IMR-90 (cell line): ENCODE measurements at regions not wholly inside any gene's neighbourhood (a gene's known extent, or its start where the extent isn't known, plus 50 kb on each side); places are given as distances from the start of the nearest gene placed in this dataset.

Experiments
- ATAC-seq: fragments of 200-7000 bp; cut with Tn5 transposase; 2 replicates; pipeline ENCODE4 v1.9.1; 2020; ENCODE audit warnings: low read depth, mild to moderate bottlenecking, moderate library complexity
- BruUV-seq: library from RNA; stranded (reverse); fragments of 400-500 nt; replicated peaks from 2 replicates; lab custom pipeline; 2021; lab: Mats Ljungman, UMichigan
- CTCF ChIA-PET: fragments of 300-600 bp; formaldehyde crosslinking; extraction: SDS; loops from one replicate; lab custom pipeline; 2021; ENCODE audit warnings: antibody characterized with exemption; lab: Yijun Ruan, JAX
- POLR2A ChIA-PET: fragments of 300-600 bp; sonication (Branson Sonifier 250); formaldehyde crosslinking; loops from one replicate; lab custom pipeline; 2022; ENCODE audit warnings: antibody characterized with exemption; ENCODE audit not compliant: unreplicated experiment; lab: Charles Lee
- DNase-seq: peaks from one replicate; pipeline ENCODE4 v3.0.0; 2013
- H2AFZ ChIP-seq: replicated peaks from 2 replicates; pipeline ENCODE3; 2013; ENCODE audit warnings: low read length, mild to moderate bottlenecking; ENCODE audit not compliant: poor library complexity
- H2AK5ac ChIP-seq: 2 replicates; pipeline ENCODE4 v1.6.1; 2013; ENCODE audit warnings: low read depth, low read length, inconsistent platforms
- H2AK9ac ChIP-seq: replicated peaks from 2 replicates; pipeline ENCODE3; 2013; ENCODE audit warnings: mild to moderate bottlenecking, low read depth, low read length, moderate library complexity; ENCODE audit not compliant: poor library complexity
- H2BK120ac ChIP-seq: 2 replicates; pipeline ENCODE4 v1.6.1; 2013; ENCODE audit warnings: low read depth, low read length, inconsistent platforms
- H2BK15ac ChIP-seq: 3 replicates; pipeline ENCODE4 v1.6.1; 2013; ENCODE audit warnings: low read depth, low read length, inconsistent platforms
- H2BK20ac ChIP-seq: 2 replicates; pipeline ENCODE4 v1.6.1; 2013; ENCODE audit warnings: low read depth, mild to moderate bottlenecking, inconsistent platforms, low read length, moderate library complexity
- H2BK5ac ChIP-seq: 2 replicates; pipeline ENCODE4 v1.6.1; 2013; ENCODE audit warnings: mild to moderate bottlenecking, low read depth, low read length, inconsistent platforms; ENCODE audit not compliant: poor library complexity, severe bottlenecking
- H3K14ac ChIP-seq: replicated peaks from 2 replicates; pipeline ENCODE4 v1.6.1; 2013; ENCODE audit warnings: low read depth, low read length, inconsistent platforms
- H3K18ac ChIP-seq: 2 replicates; pipeline ENCODE4 v1.6.1; 2013; ENCODE audit warnings: low read depth, low read length, control low read depth
- H3K23ac ChIP-seq: 2 replicates; pipeline ENCODE4 v1.6.1; 2013; ENCODE audit warnings: low read depth, low read length, inconsistent platforms
- H3K27ac ChIP-seq: 2 replicates; pipeline ENCODE4 v1.5.1; 2013; ENCODE audit warnings: mild to moderate bottlenecking, control low read depth, low read length; ENCODE audit not compliant: insufficient read depth
- H3K27me3 ChIP-seq: 2 replicates; pipeline ENCODE4 v1.6.1; 2013; ENCODE audit warnings: low read length; ENCODE audit not compliant: control insufficient read depth, insufficient read depth
- H3K36me3 ChIP-seq: 2 replicates; pipeline ENCODE4 v1.6.1; 2013; ENCODE audit warnings: low read length, mixed read lengths; ENCODE audit not compliant: control insufficient read depth, insufficient read depth
- H3K4ac ChIP-seq: 2 replicates; pipeline ENCODE4 v1.6.1; 2013; ENCODE audit warnings: low read depth, low read length, inconsistent platforms
- H3K4me1 ChIP-seq: 2 replicates; pipeline ENCODE4 v1.6.1; 2013; ENCODE audit warnings: low read length, mixed read lengths; ENCODE audit not compliant: control insufficient read depth, insufficient read depth
- H3K4me2 ChIP-seq: 2 replicates; pipeline ENCODE4 v1.6.1; 2013; ENCODE audit warnings: low read depth, mild to moderate bottlenecking, control low read depth, low read length, moderate library complexity
- H3K4me3 ChIP-seq: 2 replicates; pipeline ENCODE4 v1.5.1; 2013; ENCODE audit warnings: low read depth, mild to moderate bottlenecking, control low read depth, low read length, moderate library complexity; ENCODE audit not compliant: insufficient read depth
- H3K56ac ChIP-seq: 2 replicates; pipeline ENCODE4 v1.6.1; 2013; ENCODE audit warnings: low read length, inconsistent platforms; ENCODE audit not compliant: insufficient read depth; ENCODE audit errors: extremely low read depth
- H3K79me1 ChIP-seq, 2 experiments: 2 replicates each; pipeline ENCODE4 v1.6.1; 2013; ENCODE audit warnings: low read length in 2 of 2, inconsistent platforms in 1 of 2, low read depth in 1 of 2
- H3K9ac ChIP-seq: 2 replicates; pipeline ENCODE4 v1.6.1; 2013; ENCODE audit warnings: low read depth, low read length, control low read depth
- H3K9me1 ChIP-seq: 2 replicates; pipeline ENCODE4 v1.6.1; 2013; ENCODE audit warnings: low read length, inconsistent platforms; ENCODE audit not compliant: insufficient read depth
- H3K9me3 ChIP-seq: 2 replicates; pipeline ENCODE4 v1.6.1; 2013; ENCODE audit warnings: low read length; ENCODE audit not compliant: control insufficient read depth, insufficient read depth
- H4K20me1 ChIP-seq: 2 replicates; pipeline ENCODE4 v1.6.1; 2013; ENCODE audit warnings: low read length, inconsistent platforms; ENCODE audit not compliant: insufficient read depth
- H4K5ac ChIP-seq: 2 replicates; pipeline ENCODE4 v1.6.1; 2013; ENCODE audit warnings: mild to moderate bottlenecking, low read depth, low read length, control low read depth
- H4K8ac ChIP-seq, 2 experiments: 2 replicates each; pipeline ENCODE4 v1.6.1; 2013; ENCODE audit warnings: low read depth in 2 of 2, low read length in 2 of 2, control low read depth in 1 of 2, inconsistent platforms in 1 of 2
- H4K91ac ChIP-seq: 2 replicates; pipeline ENCODE4 v1.6.1; 2013; ENCODE audit warnings: low read depth, low read length, inconsistent platforms; ENCODE audit not compliant: insufficient read depth
- CEBPB ChIP-seq: IDR thresholded peaks from 2 replicates; pipeline ENCODE4 v1.6.1; 2012; ENCODE audit warnings: low read depth, low read length, improper control_type of control experiment
- MAFK ChIP-seq: IDR thresholded peaks from 2 replicates; pipeline ENCODE4 v1.6.1; 2012; ENCODE audit warnings: low read depth, low read length, improper control_type of control experiment
- MAZ ChIP-seq: IDR thresholded peaks from 2 replicates; pipeline ENCODE4 v1.6.1; 2012; ENCODE audit warnings: low read depth, mild to moderate bottlenecking, low read length, improper control_type of control experiment, moderate library complexity, borderline replicate concordance
- MXI1 ChIP-seq: IDR thresholded peaks from 2 replicates; pipeline ENCODE4 v1.6.1; 2012; ENCODE audit warnings: low read depth, mild to moderate bottlenecking, low read length, moderate library complexity, borderline replicate concordance
- NFE2L2 ChIP-seq: fragments of 150-350 bp; IDR thresholded peaks from 2 replicates; pipeline ENCODE4 v1.6.1; 2016; ENCODE audit warnings: low read depth, mild to moderate bottlenecking, low read length
- POLR2A ChIP-seq: IDR thresholded peaks from 2 replicates; pipeline ENCODE4 v1.6.1; 2012; ENCODE audit warnings: mild to moderate bottlenecking, low read depth, low read length
- RAD21 ChIP-seq: IDR thresholded peaks from 2 replicates; pipeline ENCODE4 v1.6.1; 2012; ENCODE audit warnings: low read length, improper control_type of control experiment
- RCOR1 ChIP-seq: IDR thresholded peaks from 2 replicates; pipeline ENCODE4 v1.6.1; 2012; ENCODE audit warnings: mild to moderate bottlenecking, low read length, improper control_type of control experiment; ENCODE audit not compliant: insufficient replicate concordance
- SMC3 ChIP-seq: fragments of 150-350 bp; IDR thresholded peaks from 2 replicates; pipeline ENCODE4 v1.6.1; 2016; ENCODE audit warnings: low read depth, mild to moderate bottlenecking, antibody characterized with exemption, low read length, moderate library complexity
- WGBS, 2 experiments: methylation state at CpG; one replicate each; pipeline versions ENCODE4 v1.1.5 to v1.1.7; 2013; ENCODE audit warnings: missing lambda C conversion rate in 2 of 2; ENCODE audit not compliant: insufficient read length in 1 of 2; ENCODE audit errors: extremely low coverage in 2 of 2; 5-methylcytosine and 5-hydroxymethylcytosine counted together
- dilution Hi-C: fragments of 300-500 bp; cut with HindIII; formaldehyde crosslinking; loops from one replicate; pipeline ENCODE4 v1.14.3; 2018; ENCODE audit warnings: low sequenced_read_pairs; ENCODE audit not compliant: unreplicated experiment
- in situ Hi-C: fragments of 300-500 bp; cut with MboI; formaldehyde crosslinking; loops from 3 replicates; pipeline ENCODE4 v1.14.3; 2019; ENCODE audit warnings: low sequenced_read_pairs, inconsistent platforms, mixed read lengths
- intact Hi-C: fragments of 100-400 bp; cut with micrococcal nuclease; formaldehyde crosslinking; loops from 2 replicates; pipeline ENCODE4 v1.10.0; 2022
- TF ChIP-seq, protein P1 (sequence below): fragments of 150-350 bp; IDR thresholded peaks from 2 replicates; pipeline ENCODE4 v1.6.1; 2017; ENCODE audit warnings: mild to moderate bottlenecking, antibody characterized with exemption, low read length, low read depth
- TF ChIP-seq, protein P2 (sequence below): fragments of 150-350 bp; IDR thresholded peaks from 2 replicates; pipeline ENCODE4 v1.6.1; 2016; ENCODE audit warnings: low read depth, mild to moderate bottlenecking, low read length, moderate library complexity, borderline replicate concordance

DNA sequence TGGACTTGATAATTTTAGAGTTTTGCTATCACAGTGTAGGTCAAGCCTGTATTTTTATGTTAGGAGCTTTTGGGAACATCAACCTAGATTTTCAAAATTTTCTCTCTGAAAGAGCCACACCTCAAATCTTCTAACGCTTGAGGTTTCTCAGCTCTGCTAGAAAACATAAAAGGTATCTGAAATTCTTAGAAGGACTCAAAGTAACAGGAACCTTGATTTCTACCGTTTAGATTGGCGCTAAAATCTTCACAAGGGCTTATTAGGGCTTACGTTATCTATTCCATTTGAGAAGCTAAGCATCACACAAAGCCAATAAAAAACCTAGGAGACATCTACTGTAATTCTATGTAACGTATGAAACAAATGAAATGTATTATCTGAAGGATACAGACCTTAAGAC lies 192.4 kb downstream of the AHR start:
- WGBS, 2 experiments = no CpG with 5 or more reads among the region's 5 CpGs
- no peak overlapping the region for H2BK120ac ChIP-seq

More for the DNA sequence above, 192.4 kb downstream of the AHR start:
- intact Hi-C loops = no loop called here
- TF ChIP-seq NFE2L2 (no peak), MXI1 (no peak), MAFK (no peak), CEBPB (no peak), RCOR1 (no peak), RAD21 (no peak), SMC3 (no peak), POLR2A (no peak), MAZ (no peak)
- TF ChIP-seq, protein P1, sequence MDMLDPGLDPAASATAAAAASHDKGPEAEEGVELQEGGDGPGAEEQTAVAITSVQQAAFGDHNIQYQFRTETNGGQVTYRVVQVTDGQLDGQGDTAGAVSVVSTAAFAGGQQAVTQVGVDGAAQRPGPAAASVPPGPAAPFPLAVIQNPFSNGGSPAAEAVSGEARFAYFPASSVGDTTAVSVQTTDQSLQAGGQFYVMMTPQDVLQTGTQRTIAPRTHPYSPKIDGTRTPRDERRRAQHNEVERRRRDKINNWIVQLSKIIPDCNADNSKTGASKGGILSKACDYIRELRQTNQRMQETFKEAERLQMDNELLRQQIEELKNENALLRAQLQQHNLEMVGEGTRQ = no peak
- TF ChIP-seq, protein P2, sequence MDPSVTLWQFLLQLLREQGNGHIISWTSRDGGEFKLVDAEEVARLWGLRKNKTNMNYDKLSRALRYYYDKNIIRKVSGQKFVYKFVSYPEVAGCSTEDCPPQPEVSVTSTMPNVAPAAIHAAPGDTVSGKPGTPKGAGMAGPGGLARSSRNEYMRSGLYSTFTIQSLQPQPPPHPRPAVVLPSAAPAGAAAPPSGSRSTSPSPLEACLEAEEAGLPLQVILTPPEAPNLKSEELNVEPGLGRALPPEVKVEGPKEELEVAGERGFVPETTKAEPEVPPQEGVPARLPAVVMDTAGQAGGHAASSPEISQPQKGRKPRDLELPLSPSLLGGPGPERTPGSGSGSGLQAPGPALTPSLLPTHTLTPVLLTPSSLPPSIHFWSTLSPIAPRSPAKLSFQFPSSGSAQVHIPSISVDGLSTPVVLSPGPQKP = no peak
- Histone ChIP-seq H2AK9ac (no peak overlapping the region), H3K9me3 (no peaks in the 10 kb centered on the region), H3K4me3 (no peak overlapping the region), H2AFZ (no peak overlapping the region), H2AK5ac (no peak overlapping the region), H4K91ac (no peak overlapping the region), H3K23ac (no peak overlapping the region), H3K4ac (no peak overlapping the region), H3K27ac (no peak overlapping the region), H4K20me1 (no peaks in the 10 kb centered on the region), H3K4me2 (no peak overlapping the region), H3K9ac (no peak overlapping the region), H3K18ac (no peak overlapping the region), H3K9me1 (no peaks in the 10 kb centered on the region), H2BK15ac (no peak overlapping the region), H4K5ac (no peak overlapping the region), H3K79me1 (no peaks in the 10 kb centered on the region), H3K36me3 (no peaks in the 10 kb centered on the region), H3K27me3 (no peaks in the 10 kb centered on the region), H3K56ac (no peak overlapping the region), H3K4me1 (no peaks in the 10 kb centered on the region), H2BK5ac (no peak overlapping the region), H4K8ac (no peak overlapping the region), H2BK20ac (no peak overlapping the region), H3K14ac (no peak overlapping the region)
- CTCF ChIA-PET = interaction anchor here (1.3 kb wide), 1 partner anchor 8 kb away, joined by 3 read pairs; no protein-coding TSS in a partner anchor
- no TSS peak for BruUV-seq
- dilution Hi-C loops = no loop called here
- in situ Hi-C loops = no loop called here
- DNase-seq = no peak
- no peak for ATAC-seq
- POLR2A ChIA-PET = no interaction called here
